Fibroblast of gingiva (primary cell): ENCODE measurements at regions not wholly inside any gene's neighbourhood (a gene's known extent, or its start where the extent isn't known, plus 50 kb on each side); places are given as distances from the start of the nearest gene placed in this dataset.

ENCODE experiments used
- DNase-seq: peaks from one replicate; pipeline ENCODE4 v3.0.0-alpha.2; 2011; ENCODE audit warnings: low read depth

- DNase-seq = peak; percentile 53
Measured at GRCh38 chr9:87120610-87121009, 173.3 kb upstream of the GAS1 start.

GRCh38 chr9:87122947-87123685 lies 175.8 kb upstream of the GAS1 start:
- DNase-seq = peak; percentile 74

GRCh38 chr9:87123830-87124229 lies 176.5 kb upstream of the GAS1 start:
- DNase-seq = no peak

GRCh38 chr9:87125819-87126218 lies 178.5 kb upstream of the GAS1 start:
- no peak for DNase-seq

- no peak for DNase-seq
Measured at GRCh38 chr9:87127543-87127942, 180.2 kb upstream of the GAS1 start.

- no peak for DNase-seq
Measured at GRCh38 chr9:87127978-87128614, 180.8 kb upstream of the GAS1 start.

- no peak for DNase-seq
Measured at GRCh38 chr9:87128844-87129493, 181.7 kb upstream of the GAS1 start.

- DNase-seq = no peak
Measured at GRCh38 chr9:87135074-87135473, 187.8 kb upstream of the GAS1 start.

GRCh38 chr9:87137718-87138117 lies 190.4 kb upstream of the GAS1 start:
- no peak for DNase-seq

GRCh38 chr9:87138128-87139040 lies 191.1 kb upstream of the GAS1 start:
- DNase-seq = peak; percentile 38

- no peak for DNase-seq
Measured at GRCh38 chr9:87139099-87139730, 191.9 kb upstream of the GAS1 start.

- DNase-seq = no peak
Measured at GRCh38 chr9:87140142-87140541, 192.8 kb upstream of the GAS1 start.

- peak; percentile 21 for DNase-seq
Measured at GRCh38 chr9:87140605-87141109, 193.4 kb upstream of the GAS1 start.

- no peak for DNase-seq
Measured at GRCh38 chr9:87141124-87141523, 193.8 kb upstream of the GAS1 start.

GRCh38 chr9:87146933-87147332 lies 199.6 kb upstream of the GAS1 start:
- DNase-seq = no peak

GRCh38 chr9:87147839-87148238 lies 200.5 kb upstream of the GAS1 start:
- no peak for DNase-seq

GRCh38 chr9:87148331-87149104 lies 201.2 kb upstream of the GAS1 start:
- peak; percentile 87 for DNase-seq

- DNase-seq = no peak
Measured at GRCh38 chr9:87149799-87150198, 202.5 kb upstream of the GAS1 start.

GRCh38 chr9:87152256-87152655 lies 204.9 kb upstream of the GAS1 start:
- DNase-seq = no peak

GRCh38 chr9:87156247-87156646 lies 208.9 kb upstream of the GAS1 start:
- DNase-seq = no peak
